ENCODE measurements at regions not wholly inside any gene's neighbourhood (a gene's known extent, or its start where the extent isn't known, plus 50 kb on each side); places are given as distances from the start of the nearest gene placed in this dataset.

- TF ChIP-seq USF1 (IDR thresholded peaks at IDR 0.05) = no peak
- TF ChIP-seq TEAD4 (IDR thresholded peaks at IDR 0.05) = no peak
- no peak for TF ChIP-seq MAX (IDR thresholded peaks at IDR 0.05)
- TF ChIP-seq EGR1 (IDR thresholded peaks at IDR 0.05) = no peak
- TF ChIP-seq TAF1 (IDR thresholded peaks at IDR 0.05; ENCODE audit: low read depth) = no peak
- no peak for TF ChIP-seq CEBPB (IDR thresholded peaks at IDR 0.05)
- no peak for TF ChIP-seq REST (IDR thresholded peaks at IDR 0.05; ENCODE audit: low read depth)
- no peak for TF ChIP-seq EP300 (IDR thresholded peaks at IDR 0.05; ENCODE audit: borderline replicate concordance)
- no peak for TF ChIP-seq TCF12 (IDR thresholded peaks at IDR 0.05; ENCODE audit: low read depth)
- no peak for TF ChIP-seq RAD21 (IDR thresholded peaks at IDR 0.05; ENCODE audit: low read depth)
- no peak for TF ChIP-seq FOXM1 (IDR thresholded peaks at IDR 0.05; ENCODE audit: borderline replicate concordance, low read depth)
Measured at GRCh38 chr10:4653160-4653559, 172.8 kb upstream of the AKR1E2 start.

All from Ishikawa (cell line).